ENCODE measurements at regions not wholly inside any gene's neighbourhood (a gene's known extent, or its start where the extent isn't known, plus 50 kb on each side); places are given as distances from the start of the nearest gene placed in this dataset.

DNA sequence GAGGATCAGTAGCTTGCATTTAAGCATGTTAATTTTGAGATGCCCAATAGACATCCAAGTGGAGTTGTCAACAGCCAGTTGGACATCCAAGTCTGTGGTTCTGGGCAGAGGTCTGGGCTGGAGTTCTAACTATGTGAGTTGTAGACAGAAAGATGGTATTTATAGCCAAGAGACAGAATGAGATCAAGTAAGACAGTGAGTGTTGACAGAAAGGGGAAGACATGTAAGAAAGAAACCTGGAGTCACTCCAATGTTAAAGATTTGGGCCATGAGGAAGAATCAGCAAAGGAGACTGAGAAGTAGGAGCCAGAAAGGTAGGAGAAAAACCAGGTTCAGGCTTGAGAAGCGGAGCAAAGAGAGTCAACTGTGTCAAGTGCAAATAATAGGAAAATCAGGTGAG lies 95.5 kb upstream of the PUM3 start:
- H4K20me1 ChIP-seq (ENCODE audit: insufficient read depth) = no peaks in the 10 kb centered on the region
- no peak for TF ChIP-seq EZH2 (IDR thresholded peaks at IDR 0.05; ENCODE audit: low read depth)
- TF ChIP-seq, protein P1, sequence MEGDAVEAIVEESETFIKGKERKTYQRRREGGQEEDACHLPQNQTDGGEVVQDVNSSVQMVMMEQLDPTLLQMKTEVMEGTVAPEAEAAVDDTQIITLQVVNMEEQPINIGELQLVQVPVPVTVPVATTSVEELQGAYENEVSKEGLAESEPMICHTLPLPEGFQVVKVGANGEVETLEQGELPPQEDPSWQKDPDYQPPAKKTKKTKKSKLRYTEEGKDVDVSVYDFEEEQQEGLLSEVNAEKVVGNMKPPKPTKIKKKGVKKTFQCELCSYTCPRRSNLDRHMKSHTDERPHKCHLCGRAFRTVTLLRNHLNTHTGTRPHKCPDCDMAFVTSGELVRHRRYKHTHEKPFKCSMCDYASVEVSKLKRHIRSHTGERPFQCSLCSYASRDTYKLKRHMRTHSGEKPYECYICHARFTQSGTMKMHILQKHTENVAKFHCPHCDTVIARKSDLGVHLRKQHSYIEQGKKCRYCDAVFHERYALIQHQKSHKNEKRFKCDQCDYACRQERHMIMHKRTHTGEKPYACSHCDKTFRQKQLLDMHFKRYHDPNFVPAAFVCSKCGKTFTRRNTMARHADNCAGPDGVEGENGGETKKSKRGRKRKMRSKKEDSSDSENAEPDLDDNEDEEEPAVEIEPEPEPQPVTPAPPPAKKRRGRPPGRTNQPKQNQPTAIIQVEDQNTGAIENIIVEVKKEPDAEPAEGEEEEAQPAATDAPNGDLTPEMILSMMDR (conservative IDR thresholded peaks at IDR 0.05) = no peak
- ChIA-PET CTCF (no interaction called here), POLR2A (ENCODE audit: unreplicated experiment) (no interaction called here)
- no TSS peak for BruUV-seq (replicated peaks)
- H3K9me3 ChIP-seq (ENCODE audit: insufficient read depth, low read depth) = no peaks in the 10 kb centered on the region
- H3K4me2 ChIP-seq = no peak overlapping the region
- H3K4me3 ChIP-seq = no peak overlapping the region
- H3F3A ChIP-seq (ENCODE audit: insufficient read depth, low read depth) = no peaks in the 10 kb centered on the region
- no peaks in the 10 kb centered on the region for H3K9me2 ChIP-seq (ENCODE audit: insufficient read depth)
- no peak for DNase-seq
- H3K27me3 ChIP-seq (ENCODE audit: insufficient read depth, low read depth) = peaks cover 12% of the 10 kb centered on the region; the same call in 1 of the 2 replicates
- intact Hi-C loops (cut with micrococcal nuclease; ENCODE audit: unreplicated experiment) = no loop called here
- H3K36me3 ChIP-seq (ENCODE audit: low read depth) = no peaks in the 10 kb centered on the region
- no peaks in the 10 kb centered on the region for H3K4me1 ChIP-seq (replicated peaks; ENCODE audit: insufficient read depth)
- H3K27ac ChIP-seq = no peak overlapping the region
- H3K79me2 ChIP-seq (ENCODE audit: low read depth) = no peaks in the 10 kb centered on the region
- H2AFZ ChIP-seq = no peak overlapping the region

DNA sequence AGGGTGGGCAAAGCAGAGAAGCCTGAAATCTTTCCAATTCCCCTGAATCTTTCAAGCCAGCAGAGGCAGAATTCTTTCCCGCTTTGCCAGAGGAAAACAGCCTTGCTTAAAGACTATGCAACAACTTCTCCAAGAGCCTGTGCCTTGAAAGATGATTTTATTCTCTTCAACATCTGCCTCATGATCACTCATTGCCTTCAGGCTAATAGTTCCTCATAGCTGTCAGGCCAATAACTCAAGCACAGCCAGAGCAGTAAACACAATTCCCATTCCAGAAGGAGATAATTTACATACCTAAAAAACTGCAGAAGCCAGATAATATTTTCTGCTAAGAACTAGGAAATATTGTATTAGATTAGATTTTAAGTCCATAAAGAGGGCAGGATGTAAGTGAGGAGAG lies 92.3 kb upstream of the PUM3 start:
- CTCF ChIA-PET = no interaction called here
- intact Hi-C loops (cut with micrococcal nuclease; ENCODE audit: unreplicated experiment) = no loop called here
- H3K27me3 ChIP-seq (ENCODE audit: insufficient read depth, low read depth) = peaks cover 8% of the 10 kb centered on the region; the same call in 1 of the 2 replicates
- no peak for DNase-seq
- POLR2A ChIA-PET (ENCODE audit: unreplicated experiment) = no interaction called here
- H3K9me3 ChIP-seq (ENCODE audit: insufficient read depth, low read depth) = no peaks in the 10 kb centered on the region
- H3K4me1 ChIP-seq (replicated peaks; ENCODE audit: insufficient read depth) = no peaks in the 10 kb centered on the region
- no peaks in the 10 kb centered on the region for H4K20me1 ChIP-seq (ENCODE audit: insufficient read depth)
- H2AFZ ChIP-seq = no peak overlapping the region
- no peaks in the 10 kb centered on the region for H3F3A ChIP-seq (ENCODE audit: insufficient read depth, low read depth)
- no peaks in the 10 kb centered on the region for H3K36me3 ChIP-seq (ENCODE audit: low read depth)
- H3K9me2 ChIP-seq (ENCODE audit: insufficient read depth) = no peaks in the 10 kb centered on the region
- H3K4me2 ChIP-seq = no peak overlapping the region
- H3K79me2 ChIP-seq (ENCODE audit: low read depth) = no peaks in the 10 kb centered on the region
- BruUV-seq (replicated peaks) = no TSS peak
- no peak for TF ChIP-seq EZH2 (IDR thresholded peaks at IDR 0.05; ENCODE audit: low read depth)
- TF ChIP-seq, protein P1 (conservative IDR thresholded peaks at IDR 0.05) = no peak
- no peak overlapping the region for H3K27ac ChIP-seq
- H3K4me3 ChIP-seq = no peak overlapping the region

DNA sequence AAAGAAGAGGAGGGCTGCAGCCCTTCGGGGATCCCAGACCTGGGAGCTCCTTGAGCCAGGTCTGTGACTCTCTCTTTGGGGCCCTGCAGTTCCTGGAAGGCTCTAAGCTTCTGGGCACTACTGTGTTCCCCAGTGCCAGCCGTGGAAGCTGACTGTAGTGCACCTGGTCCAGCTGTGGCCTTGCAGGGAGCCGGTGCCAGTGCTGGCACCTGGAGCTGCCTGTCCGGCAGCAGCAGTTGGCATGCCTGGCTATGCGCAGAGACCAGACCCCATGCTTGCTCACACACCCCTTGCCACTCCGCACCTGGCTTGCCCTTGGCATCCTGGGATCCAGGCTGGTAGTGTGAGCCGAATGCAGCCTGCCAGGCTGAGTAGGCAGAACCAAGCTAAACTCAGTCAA lies 91.0 kb upstream of the PUM3 start:
- Histone ChIP-seq H3F3A (ENCODE audit: insufficient read depth, low read depth) (no peaks in the 10 kb centered on the region), H3K9me2 (ENCODE audit: insufficient read depth) (no peaks in the 10 kb centered on the region), H3K4me1 (replicated peaks; ENCODE audit: insufficient read depth) (no peaks in the 10 kb centered on the region), H2AFZ (no peak overlapping the region), H3K9me3 (ENCODE audit: insufficient read depth, low read depth) (no peaks in the 10 kb centered on the region), H3K27ac (no peak overlapping the region), H3K4me2 (no peak overlapping the region), H3K27me3 (ENCODE audit: insufficient read depth, low read depth) (peaks cover 17% of the 10 kb centered on the region; the same call in 1 of the 2 replicates), H3K79me2 (ENCODE audit: low read depth) (no peaks in the 10 kb centered on the region), H3K36me3 (ENCODE audit: low read depth) (no peaks in the 10 kb centered on the region), H3K4me3 (no peak overlapping the region), H4K20me1 (ENCODE audit: insufficient read depth) (no peaks in the 10 kb centered on the region)
- TF ChIP-seq, protein P1 (conservative IDR thresholded peaks at IDR 0.05) = no peak
- TF ChIP-seq EZH2 (IDR thresholded peaks at IDR 0.05; ENCODE audit: low read depth) = no peak
- no TSS peak for BruUV-seq (replicated peaks)
- POLR2A ChIA-PET (ENCODE audit: unreplicated experiment) = no interaction called here
- CTCF ChIA-PET = no interaction called here
- DNase-seq = no peak
- intact Hi-C loops (cut with micrococcal nuclease; ENCODE audit: unreplicated experiment) = no loop called here

Measured in PC-9 (cell line).